GM23248 (cell line): ENCODE measurements at regions not wholly inside any gene's neighbourhood (a gene's known extent, or its start where the extent isn't known, plus 50 kb on each side); places are given as distances from the start of the nearest gene placed in this dataset.

Experiments used
- EZH2 ChIP-seq: fragments of 200-600 bp; sonication (generic); IDR thresholded peaks from 2 replicates; pipeline ENCODE4 v1.6.1; 2018; ENCODE audit warnings: antibody characterized with exemption, mild to moderate bottlenecking; ENCODE audit not compliant: insufficient read depth, poor library complexity, severe bottlenecking
- EZH2phosphoT487 ChIP-seq: fragments of 200-600 bp; sonication (generic); IDR thresholded peaks from 2 replicates; pipeline ENCODE4 v1.6.1; 2018; ENCODE audit warnings: antibody characterized with exemption, moderate library complexity, mild to moderate bottlenecking, low read depth; ENCODE audit not compliant: insufficient read depth

DNA sequence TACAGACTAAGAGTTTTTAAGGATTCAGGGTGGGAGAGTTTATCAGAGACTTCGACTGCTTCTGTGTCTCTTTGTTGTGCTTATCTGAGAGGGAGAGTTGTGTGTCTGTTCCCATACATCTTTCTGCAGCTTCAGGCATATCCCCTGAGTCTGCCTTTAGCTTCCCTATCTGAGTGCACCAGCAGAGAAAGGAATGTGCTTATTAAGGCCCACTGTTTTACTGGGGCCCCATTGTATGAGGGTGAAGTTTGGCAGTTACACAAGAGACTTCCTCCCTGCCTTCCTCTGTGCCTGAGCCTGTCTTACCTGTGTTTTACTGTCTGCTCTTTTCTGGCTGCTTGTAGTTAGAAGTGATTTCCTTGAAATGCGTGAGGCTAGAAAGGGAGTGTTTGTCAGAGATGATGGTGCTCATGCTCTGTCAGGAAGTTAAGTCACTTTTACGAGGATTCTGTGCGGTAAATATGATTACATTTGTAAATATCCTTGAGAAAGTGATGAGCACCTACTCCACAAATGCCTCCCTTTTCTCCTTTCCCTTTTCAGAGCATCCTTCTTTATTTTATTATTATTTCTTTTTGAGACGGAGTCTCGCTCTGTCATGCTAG lies 1228.9 kb upstream of the MIR17HG start:
- TF ChIP-seq EZH2: no peak
- TF ChIP-seq EZH2phosphoT487: no peak
